Left lung (tissue), 4 donors: ENCODE measurements at regions not wholly inside any gene's neighbourhood (a gene's known extent, or its start where the extent isn't known, plus 50 kb on each side); places are given as distances from the start of the nearest gene placed in this dataset.

Experiments used
- ATAC-seq: fragments of 200-7000 bp; cut with Tn5 transposase; one replicate; pipeline ENCODE4 v1.9.1; 2020; ENCODE audit warnings: moderate library complexity
- DNase-seq, 4 donors: peaks; one replicate each; pipeline ENCODE4 v3.0.0-alpha.2; 2013 to 2020
- H3K27ac ChIP-seq, 2 donors: fragments of 200-600 bp; sonication (generic) in 1 of 2; one replicate each; pipeline versions ENCODE4 v1.5.0 to v1.8.0; 2020 to 2021
- H3K27me3 ChIP-seq, 2 donors: fragments of 200-600 bp; sonication (generic) in 1 of 2; one replicate each; pipeline versions ENCODE4 v1.5.0 to v1.8.0; 2020 to 2021
- H3K36me3 ChIP-seq, 2 donors: fragments of 200-600 bp; sonication (generic) in 1 of 2; one replicate each; pipeline versions ENCODE4 v1.5.0 to v1.8.0; 2020 to 2021
- H3K4me1 ChIP-seq, 2 donors: fragments of 200-600 bp; one replicate each; pipeline ENCODE4 v1.8.0; 2021
- H3K4me3 ChIP-seq, 2 donors: fragments of 200-600 bp; sonication (generic) in 1 of 2; one replicate each; pipeline versions ENCODE4 v1.5.0 to v1.8.0; 2020 to 2021; ENCODE audit warnings: mild to moderate bottlenecking in 1 of 2
- H3K9me3 ChIP-seq, 2 donors: fragments of 200-600 bp; sonication (generic) in 1 of 2; one replicate each; pipeline versions ENCODE4 v1.5.0 to v1.8.0; 2020 to 2021
- intact Hi-C, 2 donors: fragments of 100-400 bp; cut with DNase I; formaldehyde crosslinking; loops; one replicate each; pipeline versions ENCODE4 v1.11.2 to v1.14.2; 2022
- TF ChIP-seq, protein P1 (sequence below), 2 donors: fragments of 200-600 bp; sonication (generic) in 1 of 2; IDR thresholded peaks; one replicate each; pipeline versions ENCODE4 v1.5.0 to v1.8.0; 2021; ENCODE audit warnings: antibody characterized with exemption in 2 of 2
- donor health status: DM: no; HTN: yes; CAD: no.
- donor health status: DM: no; HTN: no; CAD: no.

GRCh38 chr15:81686021-81686420 is 312.0 kb upstream of the TMC3 start:
- Histone ChIP-seq H3K27ac (no peak overlapping the region), H3K4me1 (no peaks in the 10 kb centered on the region), H3K36me3 (no peaks in the 10 kb centered on the region), H3K4me3 (no peak overlapping the region), H3K27me3 (no peaks in the 10 kb centered on the region), H3K9me3 (peaks cover 0 to 15% of the 10 kb centered on the region in 2 donors)
- TF ChIP-seq, protein P1, sequence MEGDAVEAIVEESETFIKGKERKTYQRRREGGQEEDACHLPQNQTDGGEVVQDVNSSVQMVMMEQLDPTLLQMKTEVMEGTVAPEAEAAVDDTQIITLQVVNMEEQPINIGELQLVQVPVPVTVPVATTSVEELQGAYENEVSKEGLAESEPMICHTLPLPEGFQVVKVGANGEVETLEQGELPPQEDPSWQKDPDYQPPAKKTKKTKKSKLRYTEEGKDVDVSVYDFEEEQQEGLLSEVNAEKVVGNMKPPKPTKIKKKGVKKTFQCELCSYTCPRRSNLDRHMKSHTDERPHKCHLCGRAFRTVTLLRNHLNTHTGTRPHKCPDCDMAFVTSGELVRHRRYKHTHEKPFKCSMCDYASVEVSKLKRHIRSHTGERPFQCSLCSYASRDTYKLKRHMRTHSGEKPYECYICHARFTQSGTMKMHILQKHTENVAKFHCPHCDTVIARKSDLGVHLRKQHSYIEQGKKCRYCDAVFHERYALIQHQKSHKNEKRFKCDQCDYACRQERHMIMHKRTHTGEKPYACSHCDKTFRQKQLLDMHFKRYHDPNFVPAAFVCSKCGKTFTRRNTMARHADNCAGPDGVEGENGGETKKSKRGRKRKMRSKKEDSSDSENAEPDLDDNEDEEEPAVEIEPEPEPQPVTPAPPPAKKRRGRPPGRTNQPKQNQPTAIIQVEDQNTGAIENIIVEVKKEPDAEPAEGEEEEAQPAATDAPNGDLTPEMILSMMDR (IDR thresholded peaks at IDR 0.05): no peak
- DNase-seq (no peak), ATAC-seq (no peak)
- intact Hi-C loops: no loop called here

DNA sequence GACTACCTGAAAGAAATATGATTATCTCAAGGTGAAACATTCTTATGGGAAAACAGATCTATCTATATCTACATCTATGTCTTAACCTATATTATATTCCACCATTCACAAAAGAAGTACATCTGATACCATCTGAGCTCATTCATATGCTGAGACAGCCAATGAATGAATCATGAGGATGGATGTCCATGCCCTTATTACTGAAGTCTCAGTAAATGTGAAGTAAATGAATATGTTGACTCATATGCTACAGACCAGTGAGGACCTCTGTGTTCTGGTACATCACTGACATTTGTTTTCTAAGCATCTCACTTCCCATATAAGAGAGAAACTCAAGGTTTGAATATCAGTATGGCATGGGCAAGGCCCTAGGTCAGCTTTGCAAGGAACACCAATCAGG is 311.2 kb upstream of the TMC3 start:
- no peaks in the 10 kb centered on the region for H3K36me3 ChIP-seq
- H3K4me3 ChIP-seq: no peak overlapping the region
- intact Hi-C loops: no loop called here
- DNase-seq: no peak
- TF ChIP-seq, protein P1 (IDR thresholded peaks at IDR 0.05): no peak
- no peaks in the 10 kb centered on the region for H3K4me1 ChIP-seq
- H3K9me3 ChIP-seq: peaks cover 0 to 16% of the 10 kb centered on the region in 2 donors
- H3K27ac ChIP-seq: no peak overlapping the region
- no peaks in the 10 kb centered on the region for H3K27me3 ChIP-seq
- no peak for ATAC-seq

GRCh38 chr15:81680829-81681228 is 306.8 kb upstream of the TMC3 start:
- Histone ChIP-seq H3K36me3 (no peaks in the 10 kb centered on the region), H3K4me3 (no peak overlapping the region), H3K4me1 (no peaks in the 10 kb centered on the region), H3K27ac (no peak overlapping the region), H3K9me3 (peaks cover 0 to 16% of the 10 kb centered on the region in 2 donors), H3K27me3 (no peaks in the 10 kb centered on the region)
- TF ChIP-seq, protein P1 (IDR thresholded peaks at IDR 0.05): no peak
- no peak for DNase-seq
- no peak for ATAC-seq
- intact Hi-C loops: no loop called here

- Histone ChIP-seq H3K27ac (no peak overlapping the region), H3K4me1 (no peaks in the 10 kb centered on the region), H3K36me3 (no peaks in the 10 kb centered on the region), H3K9me3 (no peaks in the 10 kb centered on the region), H3K4me3 (no peak overlapping the region), H3K27me3 (no peaks in the 10 kb centered on the region)
- TF ChIP-seq, protein P1 (IDR thresholded peaks at IDR 0.05): no peak
- ATAC-seq (no peak), DNase-seq (no peak)
- intact Hi-C loops: no loop called here
These were observed 292.8 kb upstream of the TMC3 start for GRCh38 chr15:81666839-81667238.

DNA sequence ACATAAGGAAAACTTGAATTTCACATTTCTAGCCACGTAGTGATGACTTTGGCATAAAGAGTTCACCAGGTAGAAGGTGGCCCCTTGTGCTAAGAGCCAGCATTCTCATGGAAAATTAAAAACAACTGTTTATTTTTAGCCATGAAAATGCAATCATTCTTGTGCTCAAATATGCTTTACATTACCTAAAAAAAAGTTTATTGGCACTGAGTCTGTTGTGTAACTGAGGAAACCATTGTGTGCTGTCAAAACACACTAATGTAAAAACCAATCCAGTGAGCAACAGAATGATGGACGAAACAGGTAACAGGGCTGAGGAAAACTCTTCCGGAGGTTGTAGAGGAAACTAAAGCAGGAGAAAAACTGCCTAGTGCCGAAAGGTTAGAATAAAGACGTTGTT is 287.0 kb upstream of the TMC3 start:
- no peaks in the 10 kb centered on the region for H3K9me3 ChIP-seq
- DNase-seq (no peak), ATAC-seq (no peak)
- H3K36me3 ChIP-seq: no peaks in the 10 kb centered on the region
- no peaks in the 10 kb centered on the region for H3K27me3 ChIP-seq
- TF ChIP-seq, protein P1 (IDR thresholded peaks at IDR 0.05): no peak
- no peak overlapping the region for H3K4me3 ChIP-seq
- no peaks in the 10 kb centered on the region for H3K4me1 ChIP-seq
- H3K27ac ChIP-seq: no peak overlapping the region
- intact Hi-C loops: no loop called here
